H1 (cell line): ENCODE measurements at regions not wholly inside any gene's neighbourhood (a gene's known extent, or its start where the extent isn't known, plus 50 kb on each side); places are given as distances from the start of the nearest gene placed in this dataset.

Experiments used
- ASH2L ChIP-seq: fragments of 200-600, 300-600 bp; sonication (generic); IDR thresholded peaks from one replicate; pipeline ENCODE4 v1.7.1; 2017; ENCODE audit warnings: low read length
- EZH2 ChIP-seq: fragments of 200-600 bp; sonication (generic); IDR thresholded peaks from 2 replicates; pipeline ENCODE4 v1.7.1; 2012; ENCODE audit warnings: low read depth, mild to moderate bottlenecking, moderate library complexity, low read length, inconsistent platforms; ENCODE audit not compliant: severe bottlenecking
- JUND ChIP-seq: IDR thresholded peaks from 2 replicates; pipeline ENCODE4 v1.6.1; 2011; ENCODE audit warnings: mild to moderate bottlenecking, improper control_type of control experiment, low read length
- POLR2A ChIP-seq, 2 experiments: IDR thresholded peaks; 1 replicate in 1 of 2; 2 replicates in 1 of 2; pipeline ENCODE4 v1.6.1; 2011; ENCODE audit warnings: low read depth in 2 of 2, low read length in 2 of 2, mild to moderate bottlenecking in 2 of 2; ENCODE audit errors: control extremely low read depth in 1 of 2
- POLR2AphosphoS5 ChIP-seq: IDR thresholded peaks from 2 replicates; pipeline ENCODE4 v1.6.1; 2011; ENCODE audit warnings: low read depth, low read length
- RFX5 ChIP-seq: IDR thresholded peaks from 2 replicates; pipeline ENCODE4 v1.6.1; 2011; ENCODE audit warnings: low read depth, low read length, improper control_type of control experiment, borderline replicate concordance
- TAF1 ChIP-seq: IDR thresholded peaks from 2 replicates; pipeline ENCODE4 v1.6.1; 2011; ENCODE audit warnings: mild to moderate bottlenecking, low read depth, low read length
- TF ChIP-seq, protein P1 (sequence below): IDR thresholded peaks from 2 replicates; pipeline ENCODE4 v1.6.1; 2012; ENCODE audit warnings: inconsistent platforms

DNA sequence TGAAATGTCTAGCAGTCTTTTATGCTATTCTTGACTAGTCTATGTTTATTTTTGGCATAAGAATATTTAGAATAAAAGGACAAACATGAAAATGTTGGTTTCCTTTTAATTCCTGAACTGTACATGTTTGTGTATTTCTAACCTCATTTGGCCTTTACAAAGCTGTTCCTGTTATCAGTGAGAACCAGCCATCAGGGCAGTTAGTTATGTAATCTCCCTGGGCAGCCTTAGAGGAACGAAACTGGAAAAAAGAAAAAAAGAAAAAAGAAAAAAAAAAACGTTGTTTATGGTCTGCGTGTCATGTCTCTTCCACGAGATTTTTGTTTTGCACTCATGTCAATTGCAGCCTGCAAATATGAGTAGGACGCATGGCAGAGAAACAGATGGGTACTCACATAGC, 193.7 kb downstream of the MAGEB5 start:
- TF ChIP-seq EZH2: no peak
- no peak for TF ChIP-seq RFX5
- TF ChIP-seq POLR2AphosphoS5: no peak
- TF ChIP-seq JUND: no peak
- TF ChIP-seq ASH2L: no peak
- TF ChIP-seq TAF1: no peak
- TF ChIP-seq, protein P1, sequence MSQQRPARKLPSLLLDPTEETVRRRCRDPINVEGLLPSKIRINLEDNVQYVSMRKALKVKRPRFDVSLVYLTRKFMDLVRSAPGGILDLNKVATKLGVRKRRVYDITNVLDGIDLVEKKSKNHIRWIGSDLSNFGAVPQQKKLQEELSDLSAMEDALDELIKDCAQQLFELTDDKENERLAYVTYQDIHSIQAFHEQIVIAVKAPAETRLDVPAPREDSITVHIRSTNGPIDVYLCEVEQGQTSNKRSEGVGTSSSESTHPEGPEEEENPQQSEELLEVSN: no peak
- no peak for TF ChIP-seq POLR2A (IDR thresholded peaks at IDR 0.05; ENCODE audit: control extremely low read depth in 1 of 2, low read depth in 2 of 2, low read length in 2 of 2)
